ENCODE measurements at regions not wholly inside any gene's neighbourhood (a gene's known extent, or its start where the extent isn't known, plus 50 kb on each side); places are given as distances from the start of the nearest gene placed in this dataset.

DNA sequence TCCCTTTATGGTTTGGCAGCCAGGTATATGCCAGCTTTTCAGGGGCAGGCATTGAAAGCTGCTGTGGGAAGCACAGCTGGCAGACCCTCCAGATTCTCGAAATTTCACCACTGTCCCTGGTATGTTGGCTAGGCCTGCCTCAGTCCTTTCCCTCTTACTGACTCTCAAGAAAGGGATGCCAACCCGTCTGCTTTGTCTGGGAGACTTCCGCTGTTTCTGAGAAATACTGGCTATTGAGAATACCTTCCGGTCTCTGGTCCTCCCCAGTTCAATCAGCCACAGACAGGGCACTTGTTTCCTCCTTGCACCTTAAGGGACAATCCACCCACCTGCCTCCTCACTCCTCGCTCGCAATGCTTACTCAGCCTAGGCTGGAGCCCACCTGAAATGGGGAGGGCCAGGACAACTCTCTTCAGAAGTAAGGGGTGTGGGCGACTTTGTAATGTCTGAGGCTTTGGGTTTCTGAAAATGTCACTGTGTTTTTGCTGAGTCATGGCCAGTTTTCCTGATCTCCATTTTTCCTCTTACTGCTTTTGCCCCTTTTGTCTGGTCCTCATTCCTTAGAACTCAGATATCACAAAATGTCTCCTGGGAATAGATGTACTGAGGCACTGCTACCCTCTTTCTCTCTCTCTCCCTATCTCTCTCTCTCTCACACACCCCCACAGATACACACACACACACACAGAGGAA is 571.1 kb downstream of the TNS1 start:
- TF ChIP-seq, protein P1, sequence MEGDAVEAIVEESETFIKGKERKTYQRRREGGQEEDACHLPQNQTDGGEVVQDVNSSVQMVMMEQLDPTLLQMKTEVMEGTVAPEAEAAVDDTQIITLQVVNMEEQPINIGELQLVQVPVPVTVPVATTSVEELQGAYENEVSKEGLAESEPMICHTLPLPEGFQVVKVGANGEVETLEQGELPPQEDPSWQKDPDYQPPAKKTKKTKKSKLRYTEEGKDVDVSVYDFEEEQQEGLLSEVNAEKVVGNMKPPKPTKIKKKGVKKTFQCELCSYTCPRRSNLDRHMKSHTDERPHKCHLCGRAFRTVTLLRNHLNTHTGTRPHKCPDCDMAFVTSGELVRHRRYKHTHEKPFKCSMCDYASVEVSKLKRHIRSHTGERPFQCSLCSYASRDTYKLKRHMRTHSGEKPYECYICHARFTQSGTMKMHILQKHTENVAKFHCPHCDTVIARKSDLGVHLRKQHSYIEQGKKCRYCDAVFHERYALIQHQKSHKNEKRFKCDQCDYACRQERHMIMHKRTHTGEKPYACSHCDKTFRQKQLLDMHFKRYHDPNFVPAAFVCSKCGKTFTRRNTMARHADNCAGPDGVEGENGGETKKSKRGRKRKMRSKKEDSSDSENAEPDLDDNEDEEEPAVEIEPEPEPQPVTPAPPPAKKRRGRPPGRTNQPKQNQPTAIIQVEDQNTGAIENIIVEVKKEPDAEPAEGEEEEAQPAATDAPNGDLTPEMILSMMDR (conservative IDR thresholded peaks at IDR 0.05; ENCODE audit: low read length) = no peak
- TF ChIP-seq EZH2phosphoT487 (IDR thresholded peaks at IDR 0.05; ENCODE audit: borderline replicate concordance, low read depth, low read length) = no peak
